K562 (cell line): ENCODE measurements at regions not wholly inside any gene's neighbourhood (a gene's known extent, or its start where the extent isn't known, plus 50 kb on each side); places are given as distances from the start of the nearest gene placed in this dataset.

Experiments
- BRD9 ChIP-seq: fragments of 450-650 bp; IDR thresholded peaks from 2 replicates; pipeline ENCODE4 v1.6.1; 2018; ENCODE audit warnings: low read depth; ENCODE audit not compliant: partially characterized antibody
- KDM5B ChIP-seq: fragments of 200-600 bp; sonication (generic); IDR thresholded peaks from 2 replicates; pipeline ENCODE4 v1.6.1; 2012; ENCODE audit warnings: low read depth, mild to moderate bottlenecking, moderate library complexity, low read length, control low read depth, inconsistent platforms; ENCODE audit not compliant: insufficient replicate concordance
- MTA2 ChIP-seq: fragments of 450-650 bp; IDR thresholded peaks from 2 replicates; pipeline ENCODE4 v1.6.1; 2016; ENCODE audit warnings: low read depth
- MYC ChIP-seq, 2 experiments: fragments of 250-450 bp in 1 of 2; sonication (Bioruptor Pico) in 1 of 2; IDR thresholded peaks; 2 replicates each; pipeline versions ENCODE4 v1.5.1 to v1.6.1; 2012 to 2021; ENCODE audit warnings: low read depth in 2 of 2, borderline replicate concordance in 1 of 2, improper control_type of control experiment in 1 of 2, low read length in 1 of 2, mild to moderate bottlenecking in 1 of 2, moderate library complexity in 1 of 2
- TF ChIP-seq, protein P1 (sequence below): fragments of 450-650 bp; IDR thresholded peaks from 2 replicates; pipeline ENCODE4 v1.6.1; 2017; ENCODE audit warnings: antibody characterized with exemption, mild to moderate bottlenecking
- TF ChIP-seq, protein P2 (sequence below): sonication (generic); formaldehyde crosslinking; IDR thresholded peaks from 2 replicates; pipeline ENCODE4 v1.8.1; 2023; ENCODE audit warnings: mild to moderate bottlenecking, missing genetic modification reagents, moderate library complexity
- TF ChIP-seq, protein P3 (sequence below), 2 experiments: fragments of 200-800 bp in 1 of 2; sonication (Bioruptor generic) in 1 of 2; sonication (generic) in 1 of 2; formaldehyde crosslinking in 1 of 2; IDR thresholded peaks in 1 of 2; conservative IDR thresholded peaks in 1 of 2; 2 replicates each; pipeline versions ENCODE4 v1.5.0 to v1.6.1; 2016 to 2020; ENCODE audit warnings: missing compliant biosample characterization in 1 of 2, missing genetic modification characterization in 1 of 2, missing genetic modification reagents in 1 of 2

DNA sequence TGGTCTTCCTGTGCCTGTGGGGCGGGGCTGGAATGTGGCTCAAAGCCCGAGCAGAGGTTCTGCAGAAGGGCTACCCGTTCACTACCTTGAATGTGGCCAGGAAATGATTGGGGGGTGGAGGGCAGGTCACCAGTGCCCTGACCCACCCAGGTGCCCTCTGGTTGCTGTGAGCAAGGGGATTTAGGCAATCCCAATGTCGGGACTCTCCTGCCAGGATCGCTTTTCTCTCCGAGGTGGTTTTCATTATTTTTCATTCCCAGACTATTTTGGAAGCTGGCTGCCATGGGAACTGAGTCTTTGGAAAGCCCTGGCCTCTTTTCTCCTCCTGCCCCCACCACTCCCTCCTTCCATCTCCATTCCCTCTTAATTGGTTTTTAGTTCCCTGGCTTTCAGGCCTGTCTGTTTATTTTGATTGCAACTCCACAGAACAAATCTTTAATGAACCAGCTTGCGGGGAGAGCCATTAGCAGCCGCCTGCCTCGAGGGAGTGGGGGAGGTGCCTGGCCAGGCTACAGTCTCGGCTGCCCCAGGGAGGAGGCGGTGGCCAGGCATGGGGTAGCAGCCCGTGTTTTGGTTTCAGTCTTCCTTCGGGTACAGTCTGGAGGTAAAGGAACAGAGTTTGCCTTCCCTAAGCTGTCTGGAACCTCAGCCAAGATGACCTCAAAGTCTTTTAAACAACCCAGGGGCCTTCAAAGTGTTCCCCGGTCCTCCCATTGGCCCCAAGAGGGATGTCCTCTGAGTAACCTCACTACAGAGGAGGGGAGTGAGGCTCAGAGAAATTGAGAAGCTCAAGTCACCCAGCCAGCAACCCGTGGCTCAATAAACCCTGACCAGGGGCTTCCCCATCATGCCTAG lies 114.4 kb upstream of the HAAO start (continued):
- TF ChIP-seq MYC (IDR thresholded peaks at IDR 0.05; ENCODE audit: low read depth, low read length) (peak; percentile 14; the same call in 1 of the 2 replicates), MYC (CRISPR knock-in tag; IDR thresholded peaks at IDR 0.05; ENCODE audit: borderline replicate concordance, low read depth) (no peak), MTA2 (0 out of 2 replicates have a peak, but pooled peaks have one; percentile 13), BRD9 (no peak), KDM5B (no peak)
- TF ChIP-seq, protein P1, sequence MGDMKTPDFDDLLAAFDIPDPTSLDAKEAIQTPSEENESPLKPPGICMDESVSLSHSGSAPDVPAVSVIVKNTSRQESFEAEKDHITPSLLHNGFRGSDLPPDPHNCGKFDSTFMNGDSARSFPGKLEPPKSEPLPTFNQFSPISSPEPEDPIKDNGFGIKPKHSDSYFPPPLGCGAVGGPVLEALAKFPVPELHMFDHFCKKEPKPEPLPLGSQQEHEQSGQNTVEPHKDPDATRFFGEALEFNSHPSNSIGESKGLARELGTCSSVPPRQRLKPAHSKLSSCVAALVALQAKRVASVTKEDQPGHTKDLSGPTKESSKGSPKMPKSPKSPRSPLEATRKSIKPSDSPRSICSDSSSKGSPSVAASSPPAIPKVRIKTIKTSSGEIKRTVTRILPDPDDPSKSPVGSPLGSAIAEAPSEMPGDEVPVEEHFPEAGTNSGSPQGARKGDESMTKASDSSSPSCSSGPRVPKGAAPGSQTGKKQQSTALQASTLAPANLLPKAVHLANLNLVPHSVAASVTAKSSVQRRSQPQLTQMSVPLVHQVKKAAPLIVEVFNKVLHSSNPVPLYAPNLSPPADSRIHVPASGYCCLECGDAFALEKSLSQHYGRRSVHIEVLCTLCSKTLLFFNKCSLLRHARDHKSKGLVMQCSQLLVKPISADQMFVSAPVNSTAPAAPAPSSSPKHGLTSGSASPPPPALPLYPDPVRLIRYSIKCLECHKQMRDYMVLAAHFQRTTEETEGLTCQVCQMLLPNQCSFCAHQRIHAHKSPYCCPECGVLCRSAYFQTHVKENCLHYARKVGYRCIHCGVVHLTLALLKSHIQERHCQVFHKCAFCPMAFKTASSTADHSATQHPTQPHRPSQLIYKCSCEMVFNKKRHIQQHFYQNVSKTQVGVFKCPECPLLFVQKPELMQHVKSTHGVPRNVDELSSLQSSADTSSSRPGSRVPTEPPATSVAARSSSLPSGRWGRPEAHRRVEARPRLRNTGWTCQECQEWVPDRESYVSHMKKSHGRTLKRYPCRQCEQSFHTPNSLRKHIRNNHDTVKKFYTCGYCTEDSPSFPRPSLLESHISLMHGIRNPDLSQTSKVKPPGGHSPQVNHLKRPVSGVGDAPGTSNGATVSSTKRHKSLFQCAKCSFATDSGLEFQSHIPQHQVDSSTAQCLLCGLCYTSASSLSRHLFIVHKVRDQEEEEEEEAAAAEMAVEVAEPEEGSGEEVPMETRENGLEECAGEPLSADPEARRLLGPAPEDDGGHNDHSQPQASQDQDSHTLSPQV, result peak; percentile 92
- TF ChIP-seq, protein P2, sequence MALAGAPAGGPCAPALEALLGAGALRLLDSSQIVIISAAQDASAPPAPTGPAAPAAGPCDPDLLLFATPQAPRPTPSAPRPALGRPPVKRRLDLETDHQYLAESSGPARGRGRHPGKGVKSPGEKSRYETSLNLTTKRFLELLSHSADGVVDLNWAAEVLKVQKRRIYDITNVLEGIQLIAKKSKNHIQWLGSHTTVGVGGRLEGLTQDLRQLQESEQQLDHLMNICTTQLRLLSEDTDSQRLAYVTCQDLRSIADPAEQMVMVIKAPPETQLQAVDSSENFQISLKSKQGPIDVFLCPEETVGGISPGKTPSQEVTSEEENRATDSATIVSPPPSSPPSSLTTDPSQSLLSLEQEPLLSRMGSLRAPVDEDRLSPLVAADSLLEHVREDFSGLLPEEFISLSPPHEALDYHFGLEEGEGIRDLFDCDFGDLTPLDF (CRISPR knock-in tag), result no peak
- TF ChIP-seq, protein P3, sequence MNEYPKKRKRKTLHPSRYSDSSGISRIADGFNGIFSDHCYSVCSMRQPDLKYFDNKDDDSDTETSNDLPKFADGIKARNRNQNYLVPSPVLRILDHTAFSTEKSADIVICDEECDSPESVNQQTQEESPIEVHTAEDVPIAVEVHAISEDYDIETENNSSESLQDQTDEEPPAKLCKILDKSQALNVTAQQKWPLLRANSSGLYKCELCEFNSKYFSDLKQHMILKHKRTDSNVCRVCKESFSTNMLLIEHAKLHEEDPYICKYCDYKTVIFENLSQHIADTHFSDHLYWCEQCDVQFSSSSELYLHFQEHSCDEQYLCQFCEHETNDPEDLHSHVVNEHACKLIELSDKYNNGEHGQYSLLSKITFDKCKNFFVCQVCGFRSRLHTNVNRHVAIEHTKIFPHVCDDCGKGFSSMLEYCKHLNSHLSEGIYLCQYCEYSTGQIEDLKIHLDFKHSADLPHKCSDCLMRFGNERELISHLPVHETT (CRISPR knock-in tag; conservative IDR thresholded peaks at IDR 0.05 in 1 of 2, IDR thresholded peaks at IDR 0.05 in 1 of 2), result peak in 1 of 2 experiments; percentile 27; a peak in 1 of 4 replicates
- TF ChIP-seq, all 486 proteins: peak for 36
